PC-3 (cell line): ENCODE measurements at regions not wholly inside any gene's neighbourhood (a gene's known extent, or its start where the extent isn't known, plus 50 kb on each side); places are given as distances from the start of the nearest gene placed in this dataset.

ENCODE experiments used
- CTCF ChIP-seq: fragments of 300-600 bp; sonication (generic); conservative IDR thresholded peaks from 2 replicates; pipeline ENCODE4 v1.5.1; 2017; ENCODE audit warnings: antibody characterized with exemption, low read depth, mild to moderate bottlenecking, low read length
- EZH2 ChIP-seq: fragments of 300-600 bp; sonication (generic); IDR thresholded peaks from one replicate; pipeline ENCODE4 v1.6.1; 2017; ENCODE audit warnings: antibody characterized with exemption, mild to moderate bottlenecking, low read length; ENCODE audit not compliant: unreplicated experiment
- EZH2phosphoT487 ChIP-seq: fragments of 300-600 bp; sonication (generic); IDR thresholded peaks from 2 replicates; pipeline ENCODE4 v1.6.1; 2018; ENCODE audit warnings: mild to moderate bottlenecking, antibody characterized with exemption, low read length, borderline replicate concordance

GRCh38 chr1:25033828-25034705, 104.0 kb upstream of the RUNX3 start:
- TF ChIP-seq EZH2phosphoT487: no peak
- TF ChIP-seq CTCF: no peak
- TF ChIP-seq EZH2: no peak
